ENCODE measurements at regions not wholly inside any gene's neighbourhood (a gene's known extent, or its start where the extent isn't known, plus 50 kb on each side); places are given as distances from the start of the nearest gene placed in this dataset.
"Not testable (repeated sequence)": the region's sequence is repeated elsewhere in the genome, so short reads cannot be mapped to it uniquely, and the experiment has no call there.

GRCh38 chr14:21912367-21912766, 238.7 kb upstream of the OR4E1 start:
- intact Hi-C loops (cut with DNase I) = no loop called here
- DNase-seq = no peak

- intact Hi-C loops (cut with DNase I) = no loop called here
- DNase-seq = no peak
These were observed 238.3 kb upstream of the OR4E1 start for GRCh38 chr14:21911877-21912276.

- intact Hi-C loops (cut with DNase I) = no loop called here
- no peak for DNase-seq
These were observed 236.6 kb upstream of the OR4E1 start for GRCh38 chr14:21910260-21910659.

GRCh38 chr14:21902561-21903181, 229.1 kb upstream of the OR4E1 start:
- intact Hi-C loops (cut with DNase I) = no loop called here

GRCh38 chr14:21894898-21895194, 221.2 kb upstream of the OR4E1 start:
- DNase-seq; intact Hi-C loops (cut with DNase I): not testable (repeated sequence)

More at GRCh38 chr14:21902561-21903181, 229.1 kb upstream of the OR4E1 start:
- DNase-seq = peak in 33 of 42 donors; percentile 9 to 75 (median 43)

- DNase-seq = peak in 20 of 42 donors; percentile 7 to 71 (median 30)
- intact Hi-C loops (cut with DNase I) = no loop called here
These were observed 220.6 kb upstream of the OR4E1 start for GRCh38 chr14:21894003-21894897.

- intact Hi-C loops (cut with DNase I) = no loop called here
- DNase-seq = no peak
These were observed 218.3 kb upstream of the OR4E1 start for GRCh38 chr14:21891921-21892320.

GRCh38 chr14:21884995-21885394, 211.4 kb upstream of the OR4E1 start:
- intact Hi-C loops (cut with DNase I) = no loop called here
- DNase-seq = no peak

GRCh38 chr14:21882226-21882625, 208.6 kb upstream of the OR4E1 start:
- DNase-seq = no peak
- intact Hi-C loops (cut with DNase I) = no loop called here

GRCh38 chr14:21880918-21881317, 207.3 kb upstream of the OR4E1 start:
- no peak for DNase-seq
- intact Hi-C loops (cut with DNase I) = no loop called here

GRCh38 chr14:21875791-21876190, 202.2 kb upstream of the OR4E1 start:
- intact Hi-C loops (cut with DNase I) = no loop called here
- DNase-seq = no peak

GRCh38 chr14:21874946-21875345, 201.3 kb upstream of the OR4E1 start:
- DNase-seq = no peak
- intact Hi-C loops (cut with DNase I) = no loop called here

- intact Hi-C loops (cut with DNase I) = no loop called here
- DNase-seq = no peak
These were observed 200.5 kb upstream of the OR4E1 start for GRCh38 chr14:21874167-21874566.

GRCh38 chr14:21868442-21869046, 194.9 kb upstream of the OR4E1 start:
- DNase-seq = peak in 40 of 42 donors; percentile 30 to 84 (median 62)

GRCh38 chr14:21867541-21867940, 193.9 kb upstream of the OR4E1 start:
- no peak for DNase-seq
- intact Hi-C loops (cut with DNase I) = no loop called here

More at GRCh38 chr14:21868442-21869046, 194.9 kb upstream of the OR4E1 start:
- intact Hi-C loops (cut with DNase I) = no loop called here

GRCh38 chr14:21866479-21866878, 192.9 kb upstream of the OR4E1 start:
- intact Hi-C loops (cut with DNase I) = no loop called here

GRCh38 chr14:21863289-21863688, 189.7 kb upstream of the OR4E1 start:
- intact Hi-C loops (cut with DNase I) = no loop called here
- DNase-seq = no peak

More at GRCh38 chr14:21866479-21866878, 192.9 kb upstream of the OR4E1 start:
- DNase-seq = peak in 3 of 42 donors; percentile 14 to 32 (median 28)

- intact Hi-C loops (cut with DNase I) = no loop called here
- DNase-seq = no peak
These were observed 187.5 kb upstream of the OR4E1 start for GRCh38 chr14:21861153-21861552.

GRCh38 chr14:21860172-21860571, 186.6 kb upstream of the OR4E1 start:
- peak in 4 of 42 donors; percentile 17 to 54 (median 26) for DNase-seq
- intact Hi-C loops (cut with DNase I) = no loop called here

- no peak for DNase-seq
- intact Hi-C loops (cut with DNase I) = no loop called here
These were observed 179.2 kb upstream of the OR4E1 start for GRCh38 chr14:21852775-21853174.

Measured in head of caudate nucleus (tissue), 42 donors.